ENCODE measurements at regions not wholly inside any gene's neighbourhood (a gene's known extent, or its start where the extent isn't known, plus 50 kb on each side); places are given as distances from the start of the nearest gene placed in this dataset.

GRCh38 chr4:97453186-97453585 is 690.1 kb downstream of the STPG2 start:
- TF ChIP-seq CTCF (IDR thresholded peaks at IDR 0.05): no peak
- no peak for TF ChIP-seq ZFX (IDR thresholded peaks at IDR 0.05; ENCODE audit: borderline replicate concordance)

Data from 22Rv1 (cell line).